ENCODE measurements at regions not wholly inside any gene's neighbourhood (a gene's known extent, or its start where the extent isn't known, plus 50 kb on each side); places are given as distances from the start of the nearest gene placed in this dataset.

GRCh38 chr3:63015614-63016309 lies 140.5 kb upstream of the CADPS start:
- Histone ChIP-seq H3K36me3 (no peaks in the 10 kb centered on the region), H3K9me3 (no peaks in the 10 kb centered on the region), H3K4me3 (no peak overlapping the region), H3K27me3 (no peaks in the 10 kb centered on the region)
- no peak for DNase-seq

- Histone ChIP-seq H3K27me3 (no peaks in the 10 kb centered on the region), H3K9me3 (no peaks in the 10 kb centered on the region), H3K4me3 (no peak overlapping the region), H3K36me3 (no peaks in the 10 kb centered on the region)
- no peak for DNase-seq
These were observed 146.9 kb upstream of the CADPS start for GRCh38 chr3:63022114-63022513.

DNA sequence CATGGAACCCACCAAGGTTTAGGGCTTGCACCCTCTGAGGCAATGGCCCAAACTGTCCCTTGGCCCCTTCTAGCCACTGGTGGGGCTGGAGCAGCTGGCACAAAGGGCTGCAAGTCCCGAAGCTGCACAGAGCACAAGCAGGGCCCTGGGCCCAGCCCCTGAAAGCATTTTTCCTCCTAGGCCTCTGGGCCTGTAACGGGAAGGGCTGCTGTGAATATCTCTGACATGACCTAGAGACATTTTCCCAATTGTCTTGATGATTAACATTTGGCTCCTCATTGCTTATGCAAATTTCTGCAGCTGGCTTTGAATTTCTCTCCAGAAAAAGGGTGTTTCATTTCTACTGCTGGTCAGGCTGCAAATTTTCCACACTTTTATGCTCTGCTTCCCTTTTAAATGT lies 151.5 kb upstream of the CADPS start:
- no peak overlapping the region for H3K4me3 ChIP-seq
- no peaks in the 10 kb centered on the region for H3K27me3 ChIP-seq
- no peaks in the 10 kb centered on the region for H3K9me3 ChIP-seq
- DNase-seq = no peak
- H3K36me3 ChIP-seq = no peaks in the 10 kb centered on the region

DNA sequence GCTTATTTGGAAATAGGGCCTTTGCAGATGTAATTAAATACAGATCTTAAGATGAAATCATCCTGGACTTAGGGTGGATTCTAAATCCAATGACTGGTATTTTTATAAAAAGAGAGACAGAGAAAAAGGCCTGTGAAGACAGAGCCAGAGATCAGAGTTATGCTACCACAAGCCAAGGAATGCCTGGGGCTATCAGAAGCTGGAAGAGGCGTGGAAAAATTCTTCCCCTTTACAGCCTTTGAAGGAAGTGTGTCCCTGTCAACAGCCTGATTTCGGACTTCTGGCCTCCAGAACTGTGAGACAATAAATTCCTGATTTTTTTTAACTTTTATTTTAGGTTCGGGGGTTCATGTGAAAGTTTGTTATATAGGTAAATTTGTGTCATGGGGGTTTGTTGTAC lies 154.1 kb upstream of the CADPS start:
- Histone ChIP-seq H3K4me3 (no peak overlapping the region), H3K36me3 (no peaks in the 10 kb centered on the region), H3K9me3 (no peaks in the 10 kb centered on the region), H3K27me3 (no peaks in the 10 kb centered on the region)
- DNase-seq = no peak

DNA sequence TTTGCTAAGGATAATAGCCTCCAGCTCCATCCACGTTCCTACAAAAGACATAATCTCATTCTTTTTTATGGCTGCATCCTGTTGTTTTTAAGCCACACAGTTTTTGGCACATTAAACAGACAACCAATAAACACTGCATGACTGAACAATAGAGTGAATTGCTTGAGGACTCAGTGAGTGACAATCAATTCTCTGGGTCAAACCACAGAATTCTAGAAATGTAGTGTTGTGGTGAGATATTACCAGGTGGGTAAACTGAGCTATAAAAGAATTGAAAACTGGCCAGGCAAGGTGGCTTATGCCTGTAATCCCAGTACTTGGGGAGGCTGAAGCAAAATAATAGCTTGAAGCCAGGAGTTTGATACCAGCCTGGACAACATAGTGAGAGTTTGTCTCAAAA lies 154.7 kb upstream of the CADPS start:
- Histone ChIP-seq H3K27me3 (no peaks in the 10 kb centered on the region), H3K4me3 (no peak overlapping the region), H3K9me3 (no peaks in the 10 kb centered on the region), H3K36me3 (no peaks in the 10 kb centered on the region)
- no peak for DNase-seq

DNA sequence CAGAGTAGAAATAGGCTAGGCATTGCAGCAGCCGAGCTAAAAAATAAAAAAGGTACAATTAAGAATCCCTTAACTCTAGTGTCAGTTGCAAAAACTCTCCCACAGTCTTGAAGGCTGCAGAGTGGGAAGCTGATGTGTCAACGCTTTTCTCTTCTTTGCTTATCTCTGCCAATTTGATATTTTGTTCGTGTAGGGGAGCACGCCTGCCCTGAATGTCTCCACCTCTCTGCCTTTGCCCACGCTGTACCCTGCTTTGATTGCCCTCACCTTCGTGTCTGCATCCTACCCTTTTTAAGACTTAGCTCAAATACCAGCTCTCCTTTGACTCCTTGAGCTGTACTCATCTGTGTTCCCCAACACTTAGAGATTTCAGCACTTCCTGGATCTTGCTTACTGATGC lies 155.4 kb upstream of the CADPS start:
- DNase-seq = no peak
- Histone ChIP-seq H3K36me3 (no peaks in the 10 kb centered on the region), H3K9me3 (no peaks in the 10 kb centered on the region), H3K27me3 (no peaks in the 10 kb centered on the region), H3K4me3 (no peak overlapping the region)

- Histone ChIP-seq H3K36me3 (no peaks in the 10 kb centered on the region), H3K27me3 (no peaks in the 10 kb centered on the region), H3K9me3 (no peaks in the 10 kb centered on the region), H3K4me3 (no peak overlapping the region)
- no peak for DNase-seq
These were observed 157.7 kb upstream of the CADPS start for GRCh38 chr3:63032881-63033280.

GRCh38 chr3:63034101-63034500 lies 158.9 kb upstream of the CADPS start:
- no peaks in the 10 kb centered on the region for H3K36me3 ChIP-seq
- no peak overlapping the region for H3K4me3 ChIP-seq
- H3K27me3 ChIP-seq = no peaks in the 10 kb centered on the region
- no peak for DNase-seq
- no peaks in the 10 kb centered on the region for H3K9me3 ChIP-seq

DNA sequence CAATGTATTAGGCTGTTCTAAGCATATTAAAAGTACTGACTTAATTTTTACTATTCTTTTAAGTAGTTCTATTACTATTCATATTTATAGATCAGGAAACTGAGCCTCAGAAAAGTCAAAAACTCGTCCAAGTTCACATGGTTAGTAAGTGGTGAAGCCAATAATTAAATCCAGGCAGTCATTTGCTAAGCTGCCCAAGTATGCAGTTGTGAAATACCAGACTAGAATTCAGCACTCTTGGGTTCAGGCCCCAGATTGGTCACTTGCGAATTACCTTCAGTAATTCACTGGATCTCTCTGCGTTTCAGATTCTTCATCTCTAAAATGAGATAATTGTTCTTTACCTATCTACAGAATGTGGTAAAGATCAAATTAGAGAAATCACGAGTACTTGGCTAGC lies 161.9 kb upstream of the CADPS start:
- no peak for DNase-seq
- no peaks in the 10 kb centered on the region for H3K36me3 ChIP-seq
- H3K9me3 ChIP-seq = no peaks in the 10 kb centered on the region
- H3K27me3 ChIP-seq = no peaks in the 10 kb centered on the region
- no peak overlapping the region for H3K4me3 ChIP-seq

- Histone ChIP-seq H3K9me3 (no peaks in the 10 kb centered on the region), H3K4me3 (no peak overlapping the region), H3K27me3 (no peaks in the 10 kb centered on the region), H3K36me3 (no peaks in the 10 kb centered on the region)
- no peak for DNase-seq
These were observed 167.6 kb upstream of the CADPS start for GRCh38 chr3:63042833-63043232.

- DNase-seq = no peak
- no peak overlapping the region for H3K4me3 ChIP-seq
- H3K36me3 ChIP-seq = no peaks in the 10 kb centered on the region
- H3K9me3 ChIP-seq = no peaks in the 10 kb centered on the region
- no peaks in the 10 kb centered on the region for H3K27me3 ChIP-seq
These were observed 168.4 kb upstream of the CADPS start for GRCh38 chr3:63043631-63044030.

DNA sequence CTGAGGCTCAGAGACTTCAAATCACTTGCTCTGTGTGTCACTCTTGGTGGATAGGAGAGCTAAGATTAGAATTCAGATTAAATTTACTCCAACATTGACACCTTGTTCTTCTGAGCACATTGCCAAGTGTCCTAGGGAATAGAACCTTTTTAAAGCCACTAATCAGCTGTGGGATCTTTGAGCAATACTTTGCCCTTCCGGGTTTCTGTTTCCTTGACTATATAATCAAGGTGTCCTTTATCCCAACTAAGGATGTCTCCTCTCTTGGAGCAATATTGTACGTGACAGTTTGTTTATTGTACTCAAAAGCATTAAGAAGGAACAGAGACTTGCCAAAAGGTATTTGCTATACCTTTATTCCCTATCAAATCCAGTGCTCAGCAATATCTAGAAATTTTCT lies 170.9 kb upstream of the CADPS start:
- Histone ChIP-seq H3K36me3 (no peaks in the 10 kb centered on the region), H3K27me3 (no peaks in the 10 kb centered on the region), H3K9me3 (no peaks in the 10 kb centered on the region), H3K4me3 (no peak overlapping the region)
- no peak for DNase-seq

GRCh38 chr3:63046580-63046979 lies 171.4 kb upstream of the CADPS start:
- H3K36me3 ChIP-seq = no peaks in the 10 kb centered on the region
- DNase-seq = no peak
- no peaks in the 10 kb centered on the region for H3K27me3 ChIP-seq
- H3K9me3 ChIP-seq = no peaks in the 10 kb centered on the region
- no peak overlapping the region for H3K4me3 ChIP-seq

- Histone ChIP-seq H3K4me3 (no peak overlapping the region), H3K36me3 (no peaks in the 10 kb centered on the region), H3K27me3 (no peaks in the 10 kb centered on the region), H3K9me3 (no peaks in the 10 kb centered on the region)
- no peak for DNase-seq
These were observed 171.9 kb upstream of the CADPS start for GRCh38 chr3:63047068-63047467.

DNA sequence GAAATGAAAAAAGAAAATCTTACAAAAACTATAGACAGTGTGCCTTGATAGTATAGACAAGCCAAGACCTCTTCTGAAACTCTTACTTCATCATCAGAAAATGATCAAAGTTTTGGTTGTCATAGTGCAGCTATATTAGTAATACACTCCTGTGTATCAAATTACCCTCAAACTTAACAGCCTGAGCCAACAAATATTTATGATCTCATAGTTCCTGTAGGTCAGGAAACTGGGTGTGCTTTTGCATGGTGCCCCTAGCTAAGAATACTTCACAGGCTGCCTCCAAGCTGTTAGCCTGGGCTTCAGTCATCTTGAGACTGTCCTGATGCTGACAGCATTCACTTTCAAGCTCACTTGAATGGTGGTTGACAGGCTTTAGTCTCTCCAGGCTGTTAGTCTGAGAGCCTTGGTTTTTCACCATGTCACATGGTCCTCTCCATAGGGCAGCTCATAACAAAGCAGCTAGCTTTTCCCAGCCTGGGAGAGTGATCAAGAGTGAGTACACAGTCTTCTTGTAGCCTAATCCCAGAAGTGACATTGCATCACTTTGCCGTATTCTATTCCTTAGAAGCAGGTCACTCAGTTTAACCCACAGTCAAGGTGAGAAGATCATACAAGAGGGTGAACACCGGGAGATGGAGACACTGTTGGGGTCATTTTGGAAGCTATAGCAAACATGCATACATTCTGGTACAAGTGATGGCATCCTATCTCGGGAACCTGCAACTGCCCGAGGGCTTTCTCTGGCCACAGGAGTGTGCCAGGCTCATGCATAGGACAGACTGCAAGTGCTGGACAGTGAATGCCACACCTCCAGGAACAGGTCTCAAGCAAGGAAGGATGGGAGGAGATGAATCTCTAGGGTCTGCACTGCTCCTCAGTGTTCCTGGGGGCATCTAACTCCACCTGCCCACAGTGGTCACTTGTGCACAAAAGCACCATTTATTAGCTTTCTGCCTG lies 173.4 kb upstream of the CADPS start:
- no peaks in the 10 kb centered on the region for H3K36me3 ChIP-seq
- no peaks in the 10 kb centered on the region for H3K9me3 ChIP-seq
- DNase-seq = no peak
- no peaks in the 10 kb centered on the region for H3K27me3 ChIP-seq
- no peak overlapping the region for H3K4me3 ChIP-seq

GRCh38 chr3:63050548-63051177 lies 175.4 kb upstream of the CADPS start:
- DNase-seq = no peak
- H3K4me3 ChIP-seq = no peak overlapping the region
- H3K36me3 ChIP-seq = no peaks in the 10 kb centered on the region
- H3K27me3 ChIP-seq = no peaks in the 10 kb centered on the region
- H3K9me3 ChIP-seq = no peaks in the 10 kb centered on the region

- peak; percentile 63 for DNase-seq
These were observed 176.7 kb upstream of the CADPS start for GRCh38 chr3:63051920-63052319.

More at GRCh38 chr3:63051920-63052319, 176.7 kb upstream of the CADPS start:
- Histone ChIP-seq H3K9me3 (no peaks in the 10 kb centered on the region), H3K27me3 (no peaks in the 10 kb centered on the region), H3K36me3 (no peaks in the 10 kb centered on the region), H3K4me3 (no peak overlapping the region)

All from MG63 (cell line).